Lower leg skin (tissue), 4 donors: ENCODE measurements at regions not wholly inside any gene's neighbourhood (a gene's known extent, or its start where the extent isn't known, plus 50 kb on each side); places are given as distances from the start of the nearest gene placed in this dataset.
A peak's percentile ranks its signal among the peaks of the same experiment; 100 is the strongest.

Experiments used
- DNase-seq, 2 donors: peaks; one replicate each; pipeline ENCODE4 v3.0.0-alpha.2; 2019; ENCODE audit warnings: low spot score in 2 of 2
- H3K4me3 ChIP-seq: fragments of 200-600 bp; sonication (generic); 2 replicates; pipeline ENCODE4 v1.5.1; 2017; ENCODE audit warnings: mild to moderate bottlenecking, low read depth; ENCODE audit not compliant: poor library complexity, severe bottlenecking
- POLR2A ChIP-seq, 2 donors: fragments of 450-650 bp; IDR thresholded peaks; one replicate each; pipeline ENCODE4 v1.6.1; 2016 to 2017; ENCODE audit warnings: antibody characterized with exemption in 2 of 2, mild to moderate bottlenecking in 1 of 2, moderate library complexity in 1 of 2
- WGBS, 2 donors: methylation state at CpG; one replicate each; pipeline ENCODE4 v1.1.5; 2018; 5-methylcytosine and 5-hydroxymethylcytosine counted together
- intact Hi-C: fragments of 100-400 bp; cut with DNase I; formaldehyde crosslinking; loops from one replicate; pipeline ENCODE4 v1.15.0; 2023; ENCODE audit warnings: low total_unique reads
- TF ChIP-seq, protein P1 (sequence below), 3 donors: fragments of 450-650 bp; IDR thresholded peaks; one replicate each; pipeline ENCODE4 v1.5.1; 2016; ENCODE audit warnings: antibody characterized with exemption in 3 of 3, mild to moderate bottlenecking in 3 of 3, moderate library complexity in 2 of 3

DNA sequence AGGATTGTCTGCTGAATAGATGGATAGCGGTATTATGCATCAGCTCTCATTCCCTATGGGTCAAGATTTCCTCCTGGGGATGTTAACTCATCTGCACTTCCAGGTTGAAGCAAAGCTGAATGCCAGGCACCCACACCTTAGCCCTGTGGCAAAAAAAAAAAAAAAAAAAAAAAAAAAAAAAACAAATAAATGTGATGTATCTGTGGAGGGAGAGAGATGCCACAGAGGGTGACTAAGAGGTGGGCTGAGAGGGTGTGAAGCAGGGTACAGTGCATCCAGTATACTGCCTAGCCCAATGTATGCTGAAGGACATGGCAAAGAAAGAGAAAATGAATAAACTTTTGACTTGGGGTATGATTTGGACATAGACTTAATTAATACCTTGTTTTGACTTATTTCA lies 91.4 kb downstream of the COPS8 start:
- intact Hi-C loops, result loop anchor here (10.0 kb wide), 1 partner anchor 228 kb away; no protein-coding TSS in a partner anchor
- TF ChIP-seq, protein P1, sequence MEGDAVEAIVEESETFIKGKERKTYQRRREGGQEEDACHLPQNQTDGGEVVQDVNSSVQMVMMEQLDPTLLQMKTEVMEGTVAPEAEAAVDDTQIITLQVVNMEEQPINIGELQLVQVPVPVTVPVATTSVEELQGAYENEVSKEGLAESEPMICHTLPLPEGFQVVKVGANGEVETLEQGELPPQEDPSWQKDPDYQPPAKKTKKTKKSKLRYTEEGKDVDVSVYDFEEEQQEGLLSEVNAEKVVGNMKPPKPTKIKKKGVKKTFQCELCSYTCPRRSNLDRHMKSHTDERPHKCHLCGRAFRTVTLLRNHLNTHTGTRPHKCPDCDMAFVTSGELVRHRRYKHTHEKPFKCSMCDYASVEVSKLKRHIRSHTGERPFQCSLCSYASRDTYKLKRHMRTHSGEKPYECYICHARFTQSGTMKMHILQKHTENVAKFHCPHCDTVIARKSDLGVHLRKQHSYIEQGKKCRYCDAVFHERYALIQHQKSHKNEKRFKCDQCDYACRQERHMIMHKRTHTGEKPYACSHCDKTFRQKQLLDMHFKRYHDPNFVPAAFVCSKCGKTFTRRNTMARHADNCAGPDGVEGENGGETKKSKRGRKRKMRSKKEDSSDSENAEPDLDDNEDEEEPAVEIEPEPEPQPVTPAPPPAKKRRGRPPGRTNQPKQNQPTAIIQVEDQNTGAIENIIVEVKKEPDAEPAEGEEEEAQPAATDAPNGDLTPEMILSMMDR (IDR thresholded peaks at IDR 0.05), result no peak
- TF ChIP-seq POLR2A (IDR thresholded peaks at IDR 0.05), result no peak
- H3K4me3 ChIP-seq, result no peak overlapping the region
- no peak for DNase-seq
- WGBS, 2 donors, result 88 to 100% methylated on average over 1 of the region's 1 CpG

- TF ChIP-seq POLR2A (IDR thresholded peaks at IDR 0.05), result no peak
- TF ChIP-seq, protein P1 (IDR thresholded peaks at IDR 0.05), result no peak
Observed at GRCh38 chr2:237177986-237178385, 92.3 kb downstream of the COPS8 start.

DNA sequence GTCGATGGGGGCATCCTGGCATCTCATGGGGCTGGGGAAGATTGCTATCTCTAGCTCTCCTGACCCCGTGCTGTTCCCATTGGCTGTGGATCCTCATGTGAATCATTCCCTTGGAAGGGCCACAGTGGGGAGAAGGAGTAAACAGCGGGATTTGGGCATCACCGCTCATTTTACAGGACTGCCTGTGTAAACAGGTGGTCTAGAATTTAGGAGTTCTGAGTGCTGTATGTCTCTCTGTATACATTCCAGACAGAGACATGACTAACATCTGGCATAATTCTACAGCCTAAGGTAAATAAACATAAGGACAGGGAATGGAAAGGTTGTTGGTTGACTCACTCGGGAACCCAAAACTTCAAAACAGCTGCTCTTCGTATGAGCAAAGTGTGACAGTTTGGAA lies 92.7 kb downstream of the COPS8 start:
- TF ChIP-seq, protein P1 (IDR thresholded peaks at IDR 0.05), result no peak
- no peak for TF ChIP-seq POLR2A (IDR thresholded peaks at IDR 0.05)
- WGBS, 2 donors, result 88 to 95% methylated on average over 6 of the region's 6 CpGs
- intact Hi-C loops, result loop anchor here (10.0 kb wide), 1 partner anchor 226 kb away; no protein-coding TSS in a partner anchor
- H3K4me3 ChIP-seq, result no peak overlapping the region
- no peak for DNase-seq

More at GRCh38 chr2:237177986-237178385, 92.3 kb downstream of the COPS8 start:
- intact Hi-C loops, result loop anchor here (10.0 kb wide), 1 partner anchor 227 kb away; no protein-coding TSS in a partner anchor
- peak in 1 of 2 donors; percentile 6 for DNase-seq
- WGBS, 2 donors, result 86 to 88% methylated on average over 2 of the region's 2 CpGs
- H3K4me3 ChIP-seq, result no peak overlapping the region

DNA sequence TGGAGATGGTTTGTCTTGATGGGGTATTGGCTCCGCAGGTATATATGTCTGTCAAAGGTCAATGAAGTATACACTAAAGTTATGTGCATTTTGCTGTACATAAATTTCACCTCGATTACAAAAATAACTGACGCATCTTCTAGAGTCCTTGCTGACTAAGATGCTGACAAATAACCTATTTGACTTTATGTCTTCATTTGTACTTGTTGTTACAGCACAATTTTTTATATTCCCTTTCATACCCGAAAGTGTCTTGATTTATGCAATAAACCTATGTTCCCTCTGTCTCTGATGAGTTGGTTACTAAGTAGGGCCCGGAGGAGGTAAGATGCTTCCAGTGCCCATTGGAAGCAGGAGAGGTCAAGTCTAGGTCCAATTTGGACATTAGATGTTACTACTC lies 93.5 kb downstream of the COPS8 start:
- 95 to 98% methylated on average over 5 of the region's 5 CpGs for WGBS, 2 donors
- intact Hi-C loops, result loop anchor here (10.0 kb wide), 1 partner anchor 226 kb away; no protein-coding TSS in a partner anchor
- no peak for DNase-seq
- no peak for TF ChIP-seq POLR2A (IDR thresholded peaks at IDR 0.05)
- TF ChIP-seq, protein P1 (IDR thresholded peaks at IDR 0.05), result no peak
- no peak overlapping the region for H3K4me3 ChIP-seq

DNA sequence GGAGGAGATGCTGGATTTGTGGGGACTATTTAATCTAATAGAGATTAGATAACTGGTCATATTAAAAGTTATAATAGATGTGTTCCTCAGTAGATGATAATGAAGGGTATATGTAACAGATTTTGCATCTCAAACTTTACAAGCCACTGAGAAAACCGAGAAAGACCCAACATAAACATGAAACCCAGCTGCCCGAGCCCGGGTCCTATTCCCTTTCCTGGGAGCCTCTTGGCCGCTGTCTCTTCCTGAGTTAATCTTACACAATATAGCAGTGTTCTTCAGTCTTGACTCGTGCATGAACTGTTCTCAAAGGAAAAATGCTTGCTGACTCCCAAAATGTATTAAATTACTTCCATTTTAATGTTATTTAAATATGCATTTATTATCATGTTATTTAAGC lies 94.5 kb downstream of the COPS8 start:
- TF ChIP-seq, protein P1 (IDR thresholded peaks at IDR 0.05), result no peak
- TF ChIP-seq POLR2A (IDR thresholded peaks at IDR 0.05), result no peak
- no peak for DNase-seq
- no peak overlapping the region for H3K4me3 ChIP-seq
- intact Hi-C loops, result no loop called here
- WGBS, 2 donors, result 82 to 92% methylated on average over 5 of the region's 5 CpGs

- TF ChIP-seq POLR2A (IDR thresholded peaks at IDR 0.05), result no peak
- TF ChIP-seq, protein P1 (IDR thresholded peaks at IDR 0.05), result no peak
- intact Hi-C loops, result no loop called here
- H3K4me3 ChIP-seq, result no peak overlapping the region
- WGBS, 2 donors, result 96 to 100% methylated on average over 2 of the region's 2 CpGs
- peak; percentile 13 to 50 for DNase-seq
Observed at GRCh38 chr2:237180987-237181386, 95.3 kb downstream of the COPS8 start.
